GM12892 (cell line): ENCODE measurements at regions not wholly inside any gene's neighbourhood (a gene's known extent, or its start where the extent isn't known, plus 50 kb on each side); places are given as distances from the start of the nearest gene placed in this dataset.

ENCODE experiments used
- DNase-seq: peaks from one replicate; pipeline ENCODE4 v3.0.0; 2011; ENCODE audit not compliant: insufficient read length
- FAIRE-seq: peaks from 2 replicates; lab custom pipeline; 2011; peaks lifted over from hg19 to GRCh38; lab: Jason Lieb, UNC
- POLR2A ChIP-seq: IDR thresholded peaks from 2 replicates; pipeline ENCODE4 v1.6.1; 2011; ENCODE audit warnings: low read depth, low read length, control low read depth
- POLR2AphosphoS5 ChIP-seq: IDR thresholded peaks from 2 replicates; pipeline ENCODE4 v1.6.1; 2011; ENCODE audit warnings: low read depth, low read length, control low read depth
- TAF1 ChIP-seq: IDR thresholded peaks from 2 replicates; pipeline ENCODE4 v1.6.1; 2011; ENCODE audit warnings: low read depth, mild to moderate bottlenecking, control low read depth, low read length, borderline replicate concordance

- no peak for FAIRE-seq
- TF ChIP-seq POLR2AphosphoS5 (no peak), TAF1 (no peak), POLR2A (no peak)
- DNase-seq = no peak
These were observed 777.4 kb downstream of the DSC3 start for GRCh38 chr18:30265190-30265589.

- no peak for TF ChIP-seq POLR2AphosphoS5
- TF ChIP-seq POLR2A = no peak
- TF ChIP-seq TAF1 = no peak
- no peak for FAIRE-seq
- no peak for DNase-seq
These were observed 788.2 kb downstream of the DSC3 start for GRCh38 chr18:30254331-30254730.

GRCh38 chr18:30248056-30248455 lies 794.5 kb downstream of the DSC3 start:
- DNase-seq (no peak), FAIRE-seq (no peak)
- no peak for TF ChIP-seq POLR2A
- no peak for TF ChIP-seq TAF1
- TF ChIP-seq POLR2AphosphoS5 = no peak

- no peak for TF ChIP-seq POLR2AphosphoS5
- no peak for TF ChIP-seq POLR2A
- TF ChIP-seq TAF1 = no peak
- no peak for DNase-seq
- no peak for FAIRE-seq
These were observed 796.6 kb downstream of the DSC3 start for GRCh38 chr18:30245766-30246455.

- TF ChIP-seq TAF1 = no peak
- no peak for TF ChIP-seq POLR2AphosphoS5
- no peak for TF ChIP-seq POLR2A
- FAIRE-seq (no peak), DNase-seq (no peak)
These were observed 807.8 kb downstream of the DSC3 start for GRCh38 chr18:30234755-30235154.

GRCh38 chr18:30211112-30211511 lies 831.4 kb downstream of the DSC3 start:
- no peak for TF ChIP-seq POLR2AphosphoS5
- no peak for TF ChIP-seq TAF1
- no peak for TF ChIP-seq POLR2A
- FAIRE-seq = no peak
- no peak for DNase-seq

GRCh38 chr18:30208546-30208945 lies 834.0 kb downstream of the DSC3 start:
- TF ChIP-seq TAF1 (no peak), POLR2AphosphoS5 (no peak), POLR2A (no peak)
- DNase-seq = no peak
- no peak for FAIRE-seq

- TF ChIP-seq TAF1 (no peak), POLR2A (no peak), POLR2AphosphoS5 (no peak)
- DNase-seq = no peak
- FAIRE-seq = no peak
These were observed 850.3 kb downstream of the DSC3 start for GRCh38 chr18:30192216-30192615.

GRCh38 chr18:30186245-30186644 lies 856.3 kb downstream of the DSC3 start:
- FAIRE-seq (no peak), DNase-seq (no peak)
- TF ChIP-seq TAF1 (no peak), POLR2A (no peak), POLR2AphosphoS5 (no peak)

- no peak for DNase-seq
- FAIRE-seq = no peak
- TF ChIP-seq POLR2A (no peak), POLR2AphosphoS5 (no peak), TAF1 (no peak)
These were observed 865.5 kb downstream of the DSC3 start for GRCh38 chr18:30177056-30177455.

- DNase-seq (no peak), FAIRE-seq (no peak)
- TF ChIP-seq POLR2AphosphoS5 (no peak), POLR2A (no peak), TAF1 (no peak)
These were observed 866.8 kb downstream of the DSC3 start for GRCh38 chr18:30175621-30176225.

- FAIRE-seq = no peak
- TF ChIP-seq POLR2A = no peak
- TF ChIP-seq POLR2AphosphoS5 = no peak
- TF ChIP-seq TAF1 = no peak
- no peak for DNase-seq
These were observed 867.4 kb downstream of the DSC3 start for GRCh38 chr18:30175061-30175574.
